ENCODE measurements at regions not wholly inside any gene's neighbourhood (a gene's known extent, or its start where the extent isn't known, plus 50 kb on each side); places are given as distances from the start of the nearest gene placed in this dataset.

DNA sequence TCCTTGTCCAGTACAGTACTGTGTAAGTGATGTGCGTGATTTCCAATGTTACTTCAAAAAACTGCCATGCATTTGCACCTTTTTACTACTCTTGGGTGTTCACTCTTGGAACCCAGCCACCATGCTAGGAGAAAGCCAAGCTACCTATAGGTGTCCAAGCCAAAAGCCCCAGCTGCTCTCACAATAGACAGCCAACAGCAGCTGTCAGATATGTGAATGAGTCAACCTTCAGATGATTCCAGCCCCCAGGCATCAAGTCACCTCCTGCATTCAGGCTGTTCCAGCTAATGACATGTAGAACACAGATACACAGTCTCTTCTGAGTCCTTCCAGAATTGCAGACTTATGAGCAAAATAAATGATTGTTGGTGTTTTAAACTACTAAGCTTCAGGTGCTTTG is 417.7 kb upstream of the TGFBR2 start:
- no peaks in the 10 kb centered on the region for H3K9me3 Mint-ChIP-seq

DNA sequence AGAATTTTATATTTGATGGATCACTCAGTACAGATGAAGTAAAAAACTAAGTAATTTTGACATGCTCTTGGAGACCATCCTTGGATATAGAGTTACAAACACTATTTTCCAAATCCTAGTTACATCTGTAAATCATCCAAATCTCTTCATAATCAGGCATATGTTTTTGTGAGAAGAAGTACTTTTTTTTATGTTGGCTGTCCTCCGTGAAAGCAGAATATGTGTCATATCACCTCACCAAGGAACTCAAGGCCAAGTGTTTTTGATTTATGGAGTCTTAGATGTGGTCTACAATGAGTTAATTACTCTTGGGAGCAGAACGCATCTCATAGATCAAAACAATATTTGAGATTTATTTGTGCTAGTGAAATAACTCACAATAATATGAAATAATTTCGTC is 416.5 kb upstream of the TGFBR2 start:
- H3K4me1 Mint-ChIP-seq (ENCODE audit: low read depth): peaks cover 9% of the 10 kb centered on the region
- H3K36me3 Mint-ChIP-seq (ENCODE audit: low read depth): no peaks in the 10 kb centered on the region
- no peaks in the 10 kb centered on the region for H3K27me3 Mint-ChIP-seq
- no peak overlapping the region for H3K27ac Mint-ChIP-seq
- intact Hi-C loops (cut with micrococcal nuclease): no loop called here
- no peak overlapping the region for H3K4me3 Mint-ChIP-seq
- no peaks in the 10 kb centered on the region for H3K9me3 Mint-ChIP-seq

More for the DNA sequence above, 417.7 kb upstream of the TGFBR2 start:
- intact Hi-C loops (cut with micrococcal nuclease): no loop called here
- no peak overlapping the region for H3K4me3 Mint-ChIP-seq
- H3K27me3 Mint-ChIP-seq: no peaks in the 10 kb centered on the region
- H3K4me1 Mint-ChIP-seq (ENCODE audit: low read depth): peaks cover 11% of the 10 kb centered on the region
- H3K36me3 Mint-ChIP-seq (ENCODE audit: low read depth): no peaks in the 10 kb centered on the region
- no peak overlapping the region for H3K27ac Mint-ChIP-seq

GRCh38 chr3:30193625-30194044 is 412.8 kb upstream of the TGFBR2 start:
- H3K9me3 Mint-ChIP-seq: no peaks in the 10 kb centered on the region
- no peak overlapping the region for H3K4me3 Mint-ChIP-seq
- intact Hi-C loops (cut with micrococcal nuclease): no loop called here

DNA sequence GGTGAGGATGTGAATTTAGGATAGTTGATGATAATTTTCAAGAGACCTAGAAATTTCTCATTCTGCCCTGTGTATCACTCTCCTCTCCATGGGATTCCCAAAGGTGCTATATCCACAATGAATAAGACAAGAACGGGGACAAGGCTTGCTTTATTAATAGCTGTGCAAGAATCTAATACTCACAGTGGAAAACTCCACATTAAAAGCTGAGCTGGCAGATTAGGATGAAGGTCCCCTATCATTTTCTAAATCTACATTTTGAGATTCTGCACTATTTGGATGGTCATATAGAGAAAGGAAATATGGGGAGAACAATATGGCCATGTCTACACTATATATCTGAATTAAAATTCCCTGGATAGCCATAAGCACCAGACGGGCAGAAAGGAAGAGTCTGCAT is 411.0 kb upstream of the TGFBR2 start:
- H3K36me3 Mint-ChIP-seq (ENCODE audit: low read depth): no peaks in the 10 kb centered on the region
- no peaks in the 10 kb centered on the region for H3K9me3 Mint-ChIP-seq
- no peak overlapping the region for H3K4me3 Mint-ChIP-seq
- no peak overlapping the region for H3K27ac Mint-ChIP-seq
- H3K4me1 Mint-ChIP-seq (ENCODE audit: low read depth): peaks cover 9% of the 10 kb centered on the region
- no peaks in the 10 kb centered on the region for H3K27me3 Mint-ChIP-seq
- intact Hi-C loops (cut with micrococcal nuclease): no loop called here

More at GRCh38 chr3:30193625-30194044, 412.8 kb upstream of the TGFBR2 start:
- no peaks in the 10 kb centered on the region for H3K27me3 Mint-ChIP-seq
- H3K4me1 Mint-ChIP-seq (ENCODE audit: low read depth): peaks cover 9% of the 10 kb centered on the region
- no peaks in the 10 kb centered on the region for H3K36me3 Mint-ChIP-seq (ENCODE audit: low read depth)
- no peak overlapping the region for H3K27ac Mint-ChIP-seq

GRCh38 chr3:30198162-30198561 is 408.2 kb upstream of the TGFBR2 start:
- Mint-ChIP-seq H3K4me3 (no peak overlapping the region), H3K4me1 (ENCODE audit: low read depth) (peaks cover 9% of the 10 kb centered on the region), H3K9me3 (no peaks in the 10 kb centered on the region), H3K27ac (no peak overlapping the region), H3K27me3 (no peaks in the 10 kb centered on the region), H3K36me3 (ENCODE audit: low read depth) (no peaks in the 10 kb centered on the region)
- intact Hi-C loops (cut with micrococcal nuclease): loop anchor here (2.0 kb wide), 1 partner anchor 85 kb away; no protein-coding TSS in a partner anchor

DNA sequence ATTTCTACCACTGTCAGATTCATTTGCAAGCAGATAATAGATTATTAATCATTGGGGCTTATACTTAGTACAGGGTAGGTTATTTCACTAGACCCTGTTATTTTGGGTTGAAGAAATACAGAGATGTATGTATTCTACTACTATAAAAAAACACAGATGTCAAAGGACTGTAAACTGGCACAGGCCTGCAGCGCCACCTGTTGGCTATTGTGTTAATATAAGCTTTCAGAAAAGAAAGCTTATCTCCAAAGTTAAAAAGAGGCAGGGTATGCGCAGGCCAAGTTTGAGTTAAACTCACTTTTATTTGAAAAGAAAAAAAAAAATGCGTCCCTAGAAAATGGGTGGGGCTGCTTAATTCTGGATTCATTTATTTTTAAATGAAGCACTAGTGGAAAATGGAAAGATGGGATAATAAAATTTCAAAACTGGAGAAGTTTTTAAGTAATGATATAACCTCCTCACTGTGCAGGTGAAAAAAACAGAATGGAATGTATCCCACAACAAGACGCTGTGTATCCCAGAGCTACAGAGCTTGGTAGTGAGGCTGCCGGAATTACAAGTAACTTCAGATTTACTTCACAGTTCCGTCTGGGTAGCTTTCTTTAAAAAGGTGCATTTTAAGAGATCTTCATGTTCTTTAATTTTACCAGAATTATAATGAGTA is 407.2 kb upstream of the TGFBR2 start:
- intact Hi-C loops (cut with micrococcal nuclease): loop anchor here (1.0 to 2.0 kb wide), 3 partner anchors 86 to 186 kb away; no protein-coding TSS in a partner anchor
- Mint-ChIP-seq H3K36me3 (ENCODE audit: low read depth) (no peaks in the 10 kb centered on the region), H3K4me1 (ENCODE audit: low read depth) (no peaks in the 10 kb centered on the region), H3K27ac (no peak overlapping the region), H3K27me3 (no peaks in the 10 kb centered on the region), H3K4me3 (no peak overlapping the region), H3K9me3 (no peaks in the 10 kb centered on the region)

DNA sequence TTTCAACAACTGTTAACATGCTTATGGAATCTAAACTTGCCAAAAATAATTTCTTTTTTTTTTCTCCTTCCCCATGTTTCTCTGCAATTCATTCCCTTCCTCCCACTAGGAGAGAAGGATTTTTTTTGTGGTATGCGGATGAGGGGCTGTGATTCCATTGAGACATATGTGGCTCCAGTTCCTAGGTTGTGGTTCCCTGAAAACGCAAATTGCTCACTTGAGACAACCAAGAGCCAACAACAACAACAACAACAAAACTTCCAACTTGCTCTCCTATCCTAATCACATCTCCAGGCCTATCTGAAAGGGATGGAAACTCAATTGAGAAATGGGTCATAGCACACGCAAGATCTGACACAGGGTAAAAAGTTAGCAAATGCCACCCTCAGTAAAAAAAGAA is 406.5 kb upstream of the TGFBR2 start:
- no peaks in the 10 kb centered on the region for H3K36me3 Mint-ChIP-seq (ENCODE audit: low read depth)
- no peak overlapping the region for H3K4me3 Mint-ChIP-seq

DNA sequence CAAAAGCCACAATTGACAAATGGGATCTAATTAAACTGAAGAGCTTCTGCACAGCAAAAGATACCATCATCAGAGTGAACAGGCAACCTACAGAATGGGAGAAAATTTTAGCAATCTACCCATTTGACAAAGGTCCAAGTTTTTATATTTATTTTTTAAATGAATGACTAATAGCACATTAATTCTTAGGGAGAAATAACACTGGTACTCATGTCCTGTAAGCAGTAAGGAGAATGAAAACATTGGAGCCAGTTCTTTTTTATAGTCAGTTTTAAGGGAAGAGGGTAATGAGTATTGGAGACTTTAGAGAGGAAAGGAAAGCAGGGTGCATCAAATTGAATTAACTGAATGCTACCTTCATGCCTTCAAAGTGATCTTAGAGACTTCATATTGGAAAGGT is 404.7 kb upstream of the TGFBR2 start:
- Mint-ChIP-seq H3K4me3 (no peak overlapping the region), H3K27me3 (no peaks in the 10 kb centered on the region), H3K4me1 (ENCODE audit: low read depth) (no peaks in the 10 kb centered on the region), H3K36me3 (ENCODE audit: low read depth) (no peaks in the 10 kb centered on the region), H3K27ac (no peak overlapping the region), H3K9me3 (no peaks in the 10 kb centered on the region)
- intact Hi-C loops (cut with micrococcal nuclease): no loop called here

More for the DNA sequence above, 406.5 kb upstream of the TGFBR2 start:
- intact Hi-C loops (cut with micrococcal nuclease): loop anchor here (1.0 to 2.0 kb wide), 3 partner anchors 87 to 187 kb away; no protein-coding TSS in a partner anchor
- Mint-ChIP-seq H3K27ac (no peak overlapping the region), H3K4me1 (ENCODE audit: low read depth) (no peaks in the 10 kb centered on the region), H3K9me3 (no peaks in the 10 kb centered on the region), H3K27me3 (no peaks in the 10 kb centered on the region)

- no peak overlapping the region for H3K27ac Mint-ChIP-seq
- H3K4me3 Mint-ChIP-seq: no peak overlapping the region
- H3K27me3 Mint-ChIP-seq: no peaks in the 10 kb centered on the region
- H3K4me1 Mint-ChIP-seq (ENCODE audit: low read depth): no peaks in the 10 kb centered on the region
- no peaks in the 10 kb centered on the region for H3K9me3 Mint-ChIP-seq
- H3K36me3 Mint-ChIP-seq (ENCODE audit: low read depth): no peaks in the 10 kb centered on the region
- intact Hi-C loops (cut with micrococcal nuclease): no loop called here
Observed at GRCh38 chr3:30203301-30203700, 403.1 kb upstream of the TGFBR2 start.

DNA sequence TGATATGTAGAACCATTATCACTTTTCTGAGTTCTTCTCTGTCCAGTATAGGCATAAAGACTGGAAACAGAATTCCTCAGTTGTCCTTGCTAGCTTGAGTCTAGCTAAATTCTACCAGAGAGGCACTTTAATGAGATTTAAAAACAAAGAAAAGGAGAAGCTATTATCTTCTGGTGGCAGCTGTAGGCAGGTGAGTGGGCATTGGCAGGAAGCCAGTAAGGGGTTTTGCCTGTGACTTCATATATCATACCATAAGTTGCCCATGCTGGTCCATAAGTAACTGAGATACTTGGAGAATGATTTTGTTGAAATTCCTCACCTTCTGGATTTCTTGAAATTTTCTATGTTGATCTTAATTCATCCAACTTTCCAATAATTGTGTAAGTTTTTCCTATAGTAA is 402.3 kb upstream of the TGFBR2 start:
- no peaks in the 10 kb centered on the region for H3K36me3 Mint-ChIP-seq (ENCODE audit: low read depth)
- intact Hi-C loops (cut with micrococcal nuclease): no loop called here
- no peak overlapping the region for H3K4me3 Mint-ChIP-seq

DNA sequence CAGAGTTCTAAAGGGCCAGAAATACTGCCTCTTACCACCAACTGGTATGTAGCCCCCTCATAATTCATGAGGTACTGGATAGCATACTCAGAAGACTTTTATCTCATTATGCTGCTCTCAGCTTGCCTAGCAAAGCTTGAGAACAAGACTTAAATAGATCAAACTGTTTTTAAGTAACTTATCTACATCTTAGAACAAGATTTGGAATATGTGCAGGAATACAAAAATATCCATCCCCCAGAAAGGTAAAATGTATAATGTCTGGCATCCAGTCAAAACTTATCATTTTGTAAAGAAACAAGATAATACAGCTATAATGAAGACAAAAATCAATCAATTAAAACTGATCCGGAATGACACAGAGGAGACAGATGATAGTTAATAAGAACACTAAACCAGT is 400.4 kb upstream of the TGFBR2 start:
- Mint-ChIP-seq H3K4me1 (ENCODE audit: low read depth) (peaks cover 5% of the 10 kb centered on the region), H3K4me3 (no peak overlapping the region), H3K27ac (no peak overlapping the region), H3K9me3 (no peaks in the 10 kb centered on the region), H3K36me3 (ENCODE audit: low read depth) (no peaks in the 10 kb centered on the region), H3K27me3 (no peaks in the 10 kb centered on the region)
- intact Hi-C loops (cut with micrococcal nuclease): loop anchor here (5.0 kb wide), 1 partner anchor 486 kb away; no protein-coding TSS in a partner anchor

More for the DNA sequence above, 402.3 kb upstream of the TGFBR2 start:
- Mint-ChIP-seq H3K27ac (no peak overlapping the region), H3K4me1 (ENCODE audit: low read depth) (no peaks in the 10 kb centered on the region), H3K27me3 (no peaks in the 10 kb centered on the region), H3K9me3 (no peaks in the 10 kb centered on the region)

DNA sequence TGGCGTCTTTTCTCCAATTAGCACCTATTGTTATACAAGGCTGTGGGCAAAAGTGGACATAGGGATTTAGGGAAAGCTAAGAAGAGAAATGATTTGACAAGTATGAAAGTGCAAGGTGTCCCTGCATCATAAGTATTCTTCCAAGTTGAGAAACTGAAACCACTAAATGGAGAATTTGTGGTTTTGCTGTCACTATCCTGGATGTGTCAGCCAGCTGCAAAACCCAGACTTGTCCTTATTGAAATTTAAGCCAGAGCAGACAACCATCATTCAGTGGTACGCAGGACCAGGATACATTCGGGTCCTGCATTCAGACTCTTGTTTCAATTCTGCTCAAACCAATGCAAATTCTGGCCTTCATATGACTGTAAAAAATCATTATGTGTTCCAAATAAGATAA is 384.8 kb upstream of the TGFBR2 start:
- Mint-ChIP-seq H3K27ac (no peak overlapping the region), H3K4me3 (no peak overlapping the region), H3K36me3 (ENCODE audit: low read depth) (no peaks in the 10 kb centered on the region), H3K27me3 (peaks cover 3% of the 10 kb centered on the region), H3K9me3 (no peaks in the 10 kb centered on the region), H3K4me1 (ENCODE audit: low read depth) (peaks cover 18% of the 10 kb centered on the region)
- intact Hi-C loops (cut with micrococcal nuclease): loop anchor here (10.0 kb wide), 1 partner anchor 383 kb away; the partner anchor contains the start of gene TGFBR2

GRCh38 chr3:30222441-30222840 is 384.0 kb upstream of the TGFBR2 start:
- Mint-ChIP-seq H3K27ac (no peak overlapping the region), H3K4me3 (no peak overlapping the region), H3K9me3 (no peaks in the 10 kb centered on the region), H3K27me3 (peaks cover 3% of the 10 kb centered on the region), H3K36me3 (ENCODE audit: low read depth) (no peaks in the 10 kb centered on the region), H3K4me1 (ENCODE audit: low read depth) (peaks cover 26% of the 10 kb centered on the region)
- intact Hi-C loops (cut with micrococcal nuclease): loop anchor here (10.0 kb wide), 1 partner anchor 382 kb away; the partner anchor contains the start of gene TGFBR2

DNA sequence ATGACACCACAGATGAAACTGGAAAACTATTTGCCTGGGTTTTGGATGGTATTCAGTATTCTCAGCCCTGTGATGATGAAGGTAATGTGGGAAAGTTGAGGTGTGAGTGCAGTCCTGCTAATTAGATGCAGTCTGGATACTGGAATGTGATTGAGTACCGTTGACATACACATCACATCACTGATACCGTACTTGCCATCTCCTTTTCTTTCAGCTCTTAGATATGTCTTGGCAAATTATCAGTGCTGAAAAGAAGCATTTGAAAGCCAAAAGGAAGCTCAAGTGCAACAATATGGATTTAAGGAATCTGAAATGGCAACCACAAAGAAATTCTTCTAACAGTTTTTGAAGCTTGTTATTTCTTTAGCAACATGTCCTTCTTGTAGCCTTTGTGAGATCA is 381.4 kb upstream of the TGFBR2 start:
- H3K27me3 Mint-ChIP-seq: peaks cover 3% of the 10 kb centered on the region
- H3K4me1 Mint-ChIP-seq (ENCODE audit: low read depth): peaks cover 39% of the 10 kb centered on the region
- H3K36me3 Mint-ChIP-seq (ENCODE audit: low read depth): no peaks in the 10 kb centered on the region
- H3K9me3 Mint-ChIP-seq: no peaks in the 10 kb centered on the region
- no peak overlapping the region for H3K27ac Mint-ChIP-seq
- no peak overlapping the region for H3K4me3 Mint-ChIP-seq
- intact Hi-C loops (cut with micrococcal nuclease): loop anchor here (10.0 kb wide), 1 partner anchor 380 kb away; the partner anchor contains the start of gene TGFBR2

Measured in dendritic cell treated with granulocyte-macrophage colony-stimulating factor and Interleukin-4, amounts not matched to agents 40 ng/mL and 50 ng/mL, for 4 days (primary cell).